GM18508 (cell line): ENCODE measurements at regions not wholly inside any gene's neighbourhood (a gene's known extent, or its start where the extent isn't known, plus 50 kb on each side); places are given as distances from the start of the nearest gene placed in this dataset.
"Not testable (repeated sequence)": the region's sequence is repeated elsewhere in the genome, so short reads cannot be mapped to it uniquely, and the experiment has no call there.

Experiments
- ATAC-seq: cut with Tn5 transposase; IDR thresholded peaks from one replicate; pipeline ENCODE4 v1.9.1; 2021; ENCODE audit warnings: moderate number of reproducible peaks; ENCODE audit not compliant: insufficient read depth, unreplicated experiment

DNA sequence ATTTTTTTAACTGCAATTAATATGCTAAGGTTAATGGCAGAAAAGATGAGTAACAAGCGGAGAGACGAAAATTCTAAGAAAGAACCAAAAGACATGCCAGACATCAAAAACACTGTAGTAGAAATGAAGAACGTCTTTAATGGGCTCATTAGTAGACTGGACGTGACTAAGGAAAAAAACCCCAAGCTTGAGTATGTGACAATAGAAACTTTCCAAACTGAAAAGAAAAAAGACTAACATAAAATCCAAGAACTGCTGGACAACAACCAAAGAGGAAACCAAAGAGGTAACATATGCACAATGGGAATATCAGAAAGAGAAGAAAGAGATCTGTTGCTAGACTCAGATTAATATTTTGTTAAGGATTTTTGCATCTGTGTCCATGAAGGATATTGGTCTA is 94.6 kb upstream of the SETMAR start:
- ATAC-seq: no peak

DNA sequence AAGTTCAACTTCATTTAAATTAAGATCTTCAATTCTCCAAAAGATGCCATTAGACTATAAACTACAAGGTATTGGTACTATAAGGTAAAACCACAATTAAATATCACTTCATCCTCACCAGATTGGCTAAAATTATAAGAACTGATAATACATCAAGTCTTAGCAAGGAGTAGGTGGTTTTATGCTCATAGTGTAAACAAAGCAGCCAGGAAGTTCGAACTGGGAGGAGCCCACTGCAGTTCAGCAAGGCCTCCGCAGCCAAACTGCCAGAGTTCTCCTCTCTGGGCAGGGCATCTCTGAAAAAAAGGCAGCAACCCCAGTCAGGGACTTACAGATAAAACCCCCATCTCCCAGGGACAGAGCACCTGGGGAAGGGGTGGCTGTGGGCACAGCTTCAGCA is 91.6 kb upstream of the SETMAR start:
- ATAC-seq: no peak

DNA sequence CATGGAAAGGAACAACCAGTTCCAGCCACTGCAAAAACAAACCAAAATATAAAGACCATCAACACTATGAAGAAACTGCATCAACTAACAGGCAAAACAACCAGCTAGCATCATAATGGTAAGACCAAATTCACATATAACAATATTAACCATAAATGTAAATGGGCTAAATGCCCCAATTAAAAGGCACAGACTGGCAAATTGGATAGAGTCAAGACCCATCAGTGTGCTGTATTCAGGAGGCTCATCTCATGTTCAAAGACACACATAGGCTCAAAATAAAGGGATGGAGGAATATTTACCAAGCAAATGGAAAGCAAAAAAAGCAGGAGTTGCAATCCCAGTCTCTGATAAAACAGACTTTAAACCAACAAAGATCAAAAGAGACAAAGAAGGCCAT is 89.7 kb upstream of the SETMAR start:
- ATAC-seq: not testable (repeated sequence)

DNA sequence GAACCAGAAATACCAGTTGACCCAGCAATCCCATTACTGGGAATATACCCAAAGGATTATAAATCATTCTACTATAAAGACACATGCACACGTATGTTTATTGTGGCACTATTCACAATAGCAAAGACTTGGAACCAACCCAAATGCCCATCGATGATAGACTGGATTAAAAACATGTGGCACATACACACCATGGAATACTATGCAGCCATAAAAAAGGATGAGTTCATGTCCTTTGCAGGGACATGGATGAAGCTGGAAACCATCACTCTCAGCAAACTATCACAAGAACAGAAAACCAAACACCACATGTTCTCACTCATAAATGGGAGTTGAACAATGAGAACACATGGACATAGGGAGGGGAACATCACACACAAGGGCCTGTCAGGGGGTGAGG is 86.2 kb upstream of the SETMAR start:
- ATAC-seq: not testable (repeated sequence)

DNA sequence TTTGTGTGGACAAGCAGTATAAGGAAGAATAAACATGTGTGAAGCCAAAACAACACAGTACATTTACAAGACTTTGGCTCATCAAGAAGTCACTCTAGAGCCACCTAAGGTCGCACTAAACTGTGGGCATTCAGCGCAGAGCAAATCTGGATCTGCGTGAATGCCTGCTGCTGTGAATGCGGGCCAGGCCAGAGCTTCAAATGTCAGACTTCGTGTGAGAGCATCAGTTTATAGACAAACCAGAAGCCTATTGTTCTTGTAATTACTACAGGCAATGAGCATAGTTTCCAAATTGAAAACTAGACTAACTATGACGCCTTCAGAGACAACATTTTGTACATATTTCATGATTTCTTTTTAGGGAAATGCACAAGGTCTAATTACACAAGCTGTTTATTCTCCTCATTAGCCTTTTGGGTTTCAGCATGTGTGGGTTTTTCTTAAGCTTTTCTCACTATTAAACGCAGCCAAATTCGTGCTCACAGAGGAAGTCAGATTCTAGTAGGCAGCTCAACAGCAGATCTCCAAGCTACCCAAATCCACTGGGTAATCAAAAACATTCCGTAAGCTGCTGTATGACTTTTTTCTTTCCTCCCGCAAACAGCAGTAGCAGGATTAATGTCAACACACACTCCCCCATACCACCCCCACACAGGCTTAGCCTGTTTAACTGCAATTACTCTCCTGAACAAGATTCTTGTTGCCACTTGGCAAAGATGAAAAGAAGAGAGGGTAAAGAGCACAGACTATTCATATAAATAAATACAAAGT is 84.5 kb upstream of the SETMAR start:
- no peak for ATAC-seq

DNA sequence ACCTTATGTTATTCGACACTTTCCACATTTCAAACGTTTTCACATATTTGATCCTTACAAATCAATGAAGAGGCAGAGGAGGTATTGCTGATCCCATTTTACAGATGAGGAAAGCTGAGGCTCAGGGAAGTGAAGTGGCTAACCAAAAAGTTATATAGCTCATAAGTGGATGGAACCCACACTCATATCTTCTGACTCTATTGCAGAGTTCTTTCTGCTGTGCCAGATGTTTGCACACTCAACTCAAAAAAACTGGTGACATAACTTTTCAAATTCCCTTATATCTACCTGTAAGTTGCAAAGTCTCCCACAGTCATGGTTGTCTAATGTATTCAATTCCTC is 84.0 kb upstream of the SETMAR start:
- no peak for ATAC-seq

DNA sequence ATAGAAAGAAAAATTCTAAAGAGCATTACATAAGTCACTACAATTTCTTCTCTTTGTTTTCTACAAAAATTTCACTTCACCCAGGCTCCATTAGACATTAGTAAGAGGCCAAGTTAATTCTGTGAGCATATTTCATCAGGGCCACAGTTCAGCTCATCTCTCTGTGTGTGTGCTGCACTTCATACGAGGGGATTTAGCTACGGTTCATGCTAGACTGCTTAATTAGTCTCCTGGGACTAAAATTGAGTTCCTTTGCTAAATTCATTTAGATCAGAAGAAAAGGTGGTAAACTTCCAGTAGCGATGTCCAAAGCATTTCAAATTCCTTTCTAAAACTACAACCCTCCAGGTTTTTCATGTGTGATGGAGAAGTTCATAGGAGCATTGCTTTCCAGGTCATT is 83.1 kb upstream of the SETMAR start:
- no peak for ATAC-seq

DNA sequence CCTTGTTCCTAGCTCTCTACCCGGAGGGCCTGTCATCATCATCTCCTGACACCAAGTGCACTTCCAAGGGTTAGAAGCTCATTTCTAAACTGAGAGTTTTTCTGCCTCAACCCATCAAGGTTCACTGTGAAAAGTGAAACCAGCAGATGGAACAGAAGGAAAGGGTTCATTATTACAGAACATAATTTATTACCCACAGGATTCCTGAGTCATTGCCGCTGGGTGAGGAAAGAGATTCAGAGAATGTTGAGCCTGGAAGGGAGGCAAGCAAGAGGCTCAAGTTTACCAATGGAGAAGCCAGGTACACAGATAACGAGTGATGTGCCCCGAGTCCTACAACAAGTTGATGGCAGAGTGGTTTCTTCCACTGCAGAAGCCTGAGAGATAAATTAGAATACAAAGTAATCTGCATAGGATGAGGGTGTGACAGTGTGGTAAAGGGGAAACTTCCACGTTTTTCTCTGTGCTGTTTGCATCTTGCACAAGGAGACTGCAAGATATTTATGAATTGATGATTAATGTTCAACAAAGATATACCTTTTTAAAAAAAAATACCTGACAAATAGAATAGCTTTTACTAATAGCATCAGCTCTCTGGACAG is 80.5 kb upstream of the SETMAR start:
- no peak for ATAC-seq

DNA sequence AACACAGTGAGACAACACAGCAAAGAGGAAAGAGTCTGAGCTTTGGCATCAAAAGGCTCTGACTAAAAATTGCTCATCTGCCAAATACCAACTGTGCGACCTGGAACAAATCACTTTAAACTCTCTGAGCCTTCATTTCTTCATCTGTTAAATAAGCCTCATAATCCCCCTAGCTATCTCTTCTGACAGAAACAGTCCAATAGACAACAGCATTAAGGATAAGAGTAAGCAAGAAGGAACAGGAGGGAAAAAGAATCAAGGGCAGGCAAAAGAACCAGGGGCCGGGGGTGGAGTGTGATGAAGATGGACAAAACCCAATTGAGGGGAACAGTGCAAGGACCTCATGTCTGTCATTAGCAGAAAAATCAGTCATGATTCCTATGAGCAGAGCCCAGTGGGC is 79.4 kb upstream of the SETMAR start:
- no peak for ATAC-seq

DNA sequence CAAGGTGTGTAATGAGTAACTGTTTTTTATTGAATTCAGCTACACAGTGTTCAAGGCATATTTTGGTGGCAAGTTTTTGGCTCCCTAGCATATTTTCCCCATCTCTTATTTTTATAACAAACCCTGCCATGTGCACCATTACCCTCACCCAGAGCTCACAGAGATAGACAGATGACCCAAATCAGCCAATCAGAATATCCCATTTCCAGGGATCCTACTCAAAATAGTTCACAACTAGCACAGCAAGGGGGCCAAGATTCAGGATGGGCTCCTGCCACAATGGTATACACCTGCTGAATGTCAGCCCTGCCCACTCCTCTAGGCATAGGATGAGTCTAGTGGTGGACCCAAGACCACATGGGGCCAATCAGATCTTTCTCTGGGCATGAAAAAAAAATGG is 78.8 kb upstream of the SETMAR start:
- ATAC-seq: no peak

DNA sequence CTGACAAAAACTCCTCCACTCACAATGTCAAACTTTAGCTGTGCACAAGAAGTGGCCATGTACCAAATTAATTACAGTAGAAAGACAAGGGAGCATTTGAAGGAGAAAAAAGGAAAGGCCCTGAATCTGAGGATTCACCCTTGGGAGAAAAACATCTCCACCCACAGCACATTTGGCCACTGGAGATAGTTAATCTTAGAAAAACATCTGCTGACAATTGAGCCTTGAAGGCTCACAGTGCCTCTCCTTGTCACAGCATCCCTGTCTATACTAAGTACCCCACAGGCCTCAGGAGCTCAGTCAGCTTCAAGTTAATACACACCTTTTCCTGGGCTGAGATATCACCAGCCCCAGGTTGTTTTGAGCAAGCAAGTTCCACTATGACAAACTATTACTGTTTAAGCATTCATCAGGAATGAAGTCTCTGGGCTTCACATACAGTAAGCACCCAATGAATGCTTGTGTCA is 78.1 kb upstream of the SETMAR start:
- ATAC-seq: no peak

DNA sequence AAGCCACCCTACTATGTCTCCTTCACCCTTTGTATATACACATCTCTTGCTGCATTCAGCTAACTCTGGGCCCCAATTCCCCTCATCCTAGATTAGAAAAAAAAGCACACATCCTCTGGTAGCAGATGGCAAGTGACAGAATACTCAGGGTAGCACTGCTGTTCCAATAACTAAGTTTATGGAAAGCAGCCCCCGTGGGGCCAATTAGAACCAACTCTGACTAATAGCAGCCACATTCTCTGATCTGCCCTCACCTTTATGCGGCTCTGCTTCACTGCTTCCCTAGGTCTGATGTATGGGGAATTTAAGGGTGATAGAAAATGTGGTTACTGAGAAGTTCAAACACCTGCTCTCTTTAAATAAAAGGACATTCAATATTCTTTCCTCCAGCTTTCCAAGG is 74.9 kb upstream of the SETMAR start:
- no peak for ATAC-seq

DNA sequence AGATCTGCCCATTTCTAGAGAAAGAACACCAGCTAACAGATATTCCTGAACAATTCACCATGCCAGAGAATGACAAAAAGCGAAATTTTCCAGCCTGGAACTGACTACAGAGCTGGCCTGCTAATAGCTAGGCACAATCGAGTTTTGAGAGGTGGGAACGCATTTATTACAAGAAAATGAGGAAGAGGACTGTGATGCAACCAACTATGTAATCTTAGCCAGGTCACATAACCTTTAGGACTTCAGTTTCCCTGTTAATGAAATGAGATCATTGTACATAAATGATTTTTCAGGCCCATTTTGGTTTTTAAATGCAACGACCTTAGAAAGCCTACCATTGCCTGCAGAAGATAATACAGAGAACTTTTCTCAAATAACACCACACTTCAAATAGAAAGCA is 72.1 kb upstream of the SETMAR start:
- no peak for ATAC-seq

DNA sequence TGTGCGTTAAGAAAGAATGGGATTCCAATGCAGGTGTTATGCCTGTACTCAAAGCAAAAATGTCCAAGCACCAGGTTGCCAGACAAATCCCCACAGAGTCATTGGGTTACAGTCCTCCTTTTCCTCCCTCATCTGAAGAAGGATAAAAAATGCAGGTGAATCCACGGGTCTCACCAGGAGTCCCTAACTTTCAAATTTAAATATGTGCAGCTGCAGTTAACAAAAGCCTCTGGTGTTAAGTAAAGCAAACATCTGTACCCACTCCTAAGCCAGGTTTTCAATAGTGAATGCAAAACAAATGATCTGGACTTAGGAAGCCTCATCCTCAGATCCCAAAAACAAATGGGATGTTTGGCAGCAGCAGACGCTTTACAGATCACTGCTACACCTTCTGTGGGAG is 70.4 kb upstream of the SETMAR start:
- no peak for ATAC-seq

DNA sequence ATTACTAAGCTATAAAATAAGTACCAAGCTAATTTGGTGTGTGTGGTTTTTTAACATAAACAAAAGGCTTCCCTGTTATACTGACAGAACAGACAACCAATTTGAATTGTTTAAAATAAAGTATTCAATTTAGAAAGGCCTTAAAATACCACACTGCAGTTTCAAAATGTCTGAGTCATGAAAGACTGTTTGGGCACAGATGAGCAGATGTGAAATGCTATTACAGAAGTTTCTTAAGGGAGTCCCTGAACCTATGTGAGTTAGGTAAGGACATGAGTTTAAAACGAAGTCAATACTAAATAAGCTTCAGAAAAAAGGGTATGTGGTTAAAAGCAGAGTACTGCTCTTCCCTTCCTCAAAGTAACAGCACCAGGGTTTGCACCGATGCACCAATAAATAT is 69.7 kb upstream of the SETMAR start:
- no peak for ATAC-seq

DNA sequence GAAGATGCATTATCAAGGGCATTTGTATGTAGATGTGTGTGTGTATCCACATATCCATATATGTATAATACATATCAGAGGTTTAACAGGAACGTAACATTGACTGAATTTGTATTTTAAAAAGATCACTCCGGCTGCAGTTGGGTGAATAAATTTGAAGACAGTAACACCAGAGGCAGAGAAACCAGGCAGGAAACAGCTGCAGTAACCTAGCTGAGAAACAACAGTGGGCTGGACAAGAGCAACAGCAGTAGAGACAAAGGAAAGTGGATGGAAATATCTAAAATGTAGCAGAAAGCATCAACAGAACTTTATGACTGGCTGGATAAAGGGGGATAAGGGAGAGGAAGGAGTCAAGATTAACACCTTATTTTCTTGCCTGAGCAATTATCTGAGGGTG is 68.3 kb upstream of the SETMAR start:
- no peak for ATAC-seq

DNA sequence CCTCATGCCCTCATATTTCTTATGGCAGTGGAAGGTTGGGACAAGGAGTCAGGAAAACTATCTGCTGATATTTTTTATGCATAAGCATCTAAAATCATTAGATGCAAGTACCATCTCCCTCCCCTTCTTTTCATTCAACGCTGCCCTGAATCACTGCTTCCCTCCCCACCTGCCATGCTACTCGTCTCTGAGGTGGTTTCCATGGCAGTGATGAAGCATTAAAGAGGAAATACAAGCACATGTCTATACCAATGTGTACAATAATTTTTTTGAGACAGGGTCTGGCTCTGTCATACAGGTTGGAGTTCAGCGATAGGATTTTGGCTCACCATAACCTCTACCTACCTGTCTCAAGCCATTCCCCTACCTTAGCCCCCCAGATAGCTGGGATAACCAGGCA is 67.5 kb upstream of the SETMAR start:
- no peak for ATAC-seq

DNA sequence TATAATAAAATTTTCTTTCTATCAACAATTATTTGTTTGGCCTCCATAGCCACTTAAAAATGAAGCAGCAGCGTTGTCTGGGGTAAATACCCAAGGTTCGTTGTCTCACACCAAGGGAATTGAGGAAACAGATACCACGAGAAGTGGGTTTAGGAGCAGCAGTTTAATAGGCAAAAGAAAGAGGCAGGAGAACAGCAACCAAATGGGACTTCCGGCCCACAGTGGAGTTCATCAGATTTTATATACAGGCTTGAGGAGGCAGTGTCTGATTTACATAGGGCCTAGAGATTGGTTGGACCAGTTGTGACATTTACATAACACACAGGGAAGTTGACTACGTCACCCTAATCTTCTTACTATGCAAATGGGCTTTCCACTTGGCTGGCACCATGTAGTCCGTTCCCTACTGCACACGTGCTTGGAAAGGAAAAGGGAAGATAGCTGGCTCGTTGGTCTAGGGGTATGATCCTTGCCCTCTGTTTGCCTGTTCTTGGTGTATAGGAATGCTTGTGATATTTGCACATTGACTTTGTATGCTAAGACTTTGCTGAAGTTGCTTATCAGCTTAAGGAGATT is 61.5 kb upstream of the SETMAR start:
- ATAC-seq: no peak

DNA sequence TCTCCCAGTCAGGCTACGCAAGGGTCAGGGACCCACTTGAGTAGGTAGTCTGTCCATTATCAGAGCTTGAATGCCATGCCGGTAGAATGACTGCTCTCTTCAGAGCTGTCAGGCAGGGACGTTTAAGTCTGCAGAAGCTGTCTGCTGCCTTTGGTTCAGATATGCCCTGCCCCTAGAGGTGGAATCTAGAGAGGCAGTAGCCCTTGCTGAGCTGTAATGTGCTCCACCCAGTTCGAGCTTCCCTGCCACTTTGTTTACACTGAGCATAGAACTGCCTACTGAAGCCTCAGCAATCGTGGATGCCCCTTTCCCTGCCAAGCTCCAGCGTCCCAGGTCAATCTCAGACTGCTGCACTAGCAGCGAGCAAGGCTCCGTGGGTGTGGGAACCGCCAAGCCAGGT is 57.5 kb upstream of the SETMAR start:
- no peak for ATAC-seq

DNA sequence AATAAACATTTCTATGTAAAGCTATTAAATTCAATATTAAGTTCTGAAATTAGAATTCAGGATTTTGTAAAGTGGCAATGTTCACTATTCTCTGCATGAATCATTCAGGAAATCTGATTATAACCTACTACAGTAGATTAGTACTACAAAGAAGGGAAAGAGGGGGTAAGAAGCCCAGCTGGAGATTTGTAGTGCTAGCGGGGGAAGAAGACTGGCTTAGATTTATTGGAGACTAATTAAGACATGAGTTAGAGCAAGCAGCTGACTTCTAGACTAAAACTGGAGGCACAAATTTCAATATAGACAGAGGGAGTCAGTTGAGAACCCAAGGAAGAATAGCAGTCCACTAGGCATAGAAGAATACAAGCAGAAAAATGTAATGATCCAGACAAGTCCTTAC is 55.8 kb upstream of the SETMAR start:
- no peak for ATAC-seq

DNA sequence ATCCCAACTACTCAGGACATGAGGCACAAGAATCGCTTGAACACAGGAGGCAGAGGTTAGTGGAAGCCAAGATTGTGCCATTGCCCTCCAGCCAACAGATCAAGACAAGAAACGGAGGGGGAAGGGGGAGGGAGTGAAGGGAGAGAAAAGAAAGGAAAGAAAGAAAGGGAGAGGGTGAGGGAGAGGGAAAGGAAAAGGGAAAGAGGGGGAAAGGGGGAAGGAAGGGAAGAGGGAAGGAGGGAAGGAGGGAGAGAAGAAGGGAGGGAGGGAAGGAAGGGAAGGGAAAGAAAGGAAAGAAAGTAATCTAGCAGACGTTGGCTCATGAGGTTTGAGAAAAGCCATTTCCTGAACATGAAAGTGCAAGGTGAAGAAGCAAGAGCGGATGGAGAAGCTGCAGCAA is 53.1 kb upstream of the SETMAR start:
- no peak for ATAC-seq

DNA sequence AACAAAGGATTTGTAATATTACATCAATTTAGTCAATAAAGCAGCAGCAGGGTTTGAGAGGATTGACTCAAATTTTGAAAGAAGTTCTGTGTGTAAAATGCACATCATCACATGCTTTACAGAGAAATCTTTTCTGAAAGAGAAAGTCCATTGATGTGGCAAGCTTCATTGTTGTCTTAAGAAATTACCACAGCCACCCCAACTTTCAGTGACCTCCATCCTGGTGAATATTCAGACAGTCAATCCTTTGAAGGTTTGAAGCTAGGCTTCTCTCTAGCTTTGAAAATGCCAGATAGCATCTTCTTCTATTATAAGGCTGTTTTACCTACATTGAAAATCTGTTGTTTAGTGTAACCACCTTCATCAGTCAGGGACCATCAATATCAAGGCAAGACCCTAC is 51.8 kb upstream of the SETMAR start:
- no peak for ATAC-seq
